Nucleus accumbens (tissue), 56 donors: ENCODE measurements at regions not wholly inside any gene's neighbourhood (a gene's known extent, or its start where the extent isn't known, plus 50 kb on each side); places are given as distances from the start of the nearest gene placed in this dataset.
"Not testable (repeated sequence)": the region's sequence is repeated elsewhere in the genome, so short reads cannot be mapped to it uniquely, and the experiment has no call there.

ENCODE experiments used
- DNase-seq, 56 donors: peaks; one replicate each; lab custom pipeline; 2025; lab: John Stamatoyannopoulos, UW

GRCh38 chr15:100764778-100765466, 114.7 kb upstream of the ALDH1A3 start:
- DNase-seq: no peak

- no peak for DNase-seq
Observed at GRCh38 chr15:100765467-100766241, 114.0 kb upstream of the ALDH1A3 start.

GRCh38 chr15:100766243-100767000, 113.2 kb upstream of the ALDH1A3 start:
- no peak for DNase-seq

GRCh38 chr15:100767001-100767825, 112.4 kb upstream of the ALDH1A3 start:
- no peak for DNase-seq

GRCh38 chr15:100768501-100768931, 111.1 kb upstream of the ALDH1A3 start:
- DNase-seq: no peak

GRCh38 chr15:100769043-100769974, 110.3 kb upstream of the ALDH1A3 start:
- no peak for DNase-seq

GRCh38 chr15:100769975-100770340, 109.7 kb upstream of the ALDH1A3 start:
- no peak for DNase-seq

- no peak for DNase-seq
Observed at GRCh38 chr15:100770661-100771584, 108.7 kb upstream of the ALDH1A3 start.

- DNase-seq: no peak
Observed at GRCh38 chr15:100771746-100772145, 107.9 kb upstream of the ALDH1A3 start.

GRCh38 chr15:100772478-100772877, 107.2 kb upstream of the ALDH1A3 start:
- no peak for DNase-seq

- no peak for DNase-seq
Observed at GRCh38 chr15:100772892-100773520, 106.6 kb upstream of the ALDH1A3 start.

- not testable (repeated sequence) for DNase-seq
Observed at GRCh38 chr15:100774044-100774443, 105.6 kb upstream of the ALDH1A3 start.

GRCh38 chr15:100775581-100776185, 103.9 kb upstream of the ALDH1A3 start:
- no peak for DNase-seq

GRCh38 chr15:100777821-100778220, 101.8 kb upstream of the ALDH1A3 start:
- no peak for DNase-seq

- no peak for DNase-seq
Observed at GRCh38 chr15:100778831-100779288, 100.8 kb upstream of the ALDH1A3 start.

- DNase-seq: no peak
Observed at GRCh38 chr15:100779331-100780207, 100.1 kb upstream of the ALDH1A3 start.
